A673 (cell line): ENCODE measurements at regions not wholly inside any gene's neighbourhood (a gene's known extent, or its start where the extent isn't known, plus 50 kb on each side); places are given as distances from the start of the nearest gene placed in this dataset.

ENCODE experiments used
- BruUV-seq: library from RNA; stranded (reverse); fragments of 400-500 nt; replicated peaks from 2 replicates; lab custom pipeline; 2021; lab: Mats Ljungman, UMichigan
- CTCF ChIA-PET: fragments of 300-600 bp; sonication (Branson Sonifier 250); formaldehyde crosslinking; loops from one replicate; lab custom pipeline; 2022; ENCODE audit warnings: antibody characterized with exemption; lab: Charles Lee
- POLR2A ChIA-PET: fragments of 300-600 bp; sonication (Branson Sonifier 250); formaldehyde crosslinking; loops from one replicate; lab custom pipeline; 2022; ENCODE audit warnings: antibody characterized with exemption; ENCODE audit not compliant: low non-redundant PET; lab: Charles Lee
- DNase-seq: peaks from one replicate; pipeline ENCODE4 v3.0.0-alpha.2; 2015; ENCODE audit warnings: low spot score
- H3K27ac ChIP-seq: fragments of 200-600 bp; sonication (generic); 2 replicates; pipeline ENCODE4 v1.5.1; 2016; ENCODE audit warnings: mixed run types, low read depth, mild to moderate bottlenecking, mixed read lengths, antibody characterized with exemption, low read length; ENCODE audit not compliant: poor library complexity, severe bottlenecking
- H3K27me3 ChIP-seq: fragments of 200-600 bp; sonication (generic); replicated peaks from 2 replicates; pipeline ENCODE4 v1.6.1; 2017; ENCODE audit warnings: mixed run types, low read depth, mild to moderate bottlenecking, mixed read lengths, antibody characterized with exemption, low read length; ENCODE audit not compliant: insufficient read depth, poor library complexity
- H3K36me3 ChIP-seq: fragments of 200-600 bp; sonication (generic); 2 replicates; pipeline ENCODE4 v1.6.1; 2016; ENCODE audit warnings: mixed run types, mild to moderate bottlenecking, mixed read lengths, antibody characterized with exemption, low read length; ENCODE audit not compliant: insufficient read depth, poor library complexity, severe bottlenecking
- H3K4me1 ChIP-seq: fragments of 200-600 bp; sonication (generic); 2 replicates; pipeline ENCODE4 v1.6.1; 2017; ENCODE audit warnings: mixed run types, mild to moderate bottlenecking, mixed read lengths, antibody characterized with exemption, low read length; ENCODE audit not compliant: insufficient read depth, poor library complexity, severe bottlenecking
- H3K4me3 ChIP-seq: fragments of 200-600 bp; sonication (generic); 2 replicates; pipeline ENCODE4 v1.5.1; 2016; ENCODE audit warnings: low read depth, mixed run types, mild to moderate bottlenecking, mixed read lengths, low read length; ENCODE audit not compliant: poor library complexity, severe bottlenecking
- H3K9me3 ChIP-seq: fragments of 200-600 bp; sonication (generic); 2 replicates; pipeline ENCODE4 v1.6.1; 2016; ENCODE audit warnings: mixed run types, low read depth, mild to moderate bottlenecking, mixed read lengths, antibody characterized with exemption, low read length; ENCODE audit not compliant: poor library complexity, severe bottlenecking
- CTCF ChIP-seq: fragments of 300-800, 200-600 bp; sonication (generic); conservative IDR thresholded peaks from 2 replicates; pipeline ENCODE4 v1.5.1; 2017; ENCODE audit warnings: low read depth, mild to moderate bottlenecking, antibody characterized with exemption, low read length, moderate library complexity, mixed read lengths
- EZH2 ChIP-seq: fragments of 200-600 bp; sonication (generic); IDR thresholded peaks from 2 replicates; pipeline ENCODE4 v1.6.1; 2017; ENCODE audit warnings: borderline replicate concordance, low read depth, mild to moderate bottlenecking, mixed read lengths, antibody characterized with exemption, low read length; ENCODE audit not compliant: poor library complexity, severe bottlenecking
- intact Hi-C: fragments of 100-400 bp; cut with micrococcal nuclease; formaldehyde crosslinking; loops from one replicate; pipeline ENCODE4 v1.10.0; 2022; ENCODE audit not compliant: unreplicated experiment

- Histone ChIP-seq H3K4me1 (no peaks in the 10 kb centered on the region), H3K9me3 (no peaks in the 10 kb centered on the region), H3K4me3 (no peak overlapping the region), H3K27ac (no peak overlapping the region), H3K27me3 (no peaks in the 10 kb centered on the region), H3K36me3 (no peaks in the 10 kb centered on the region)
- ChIA-PET CTCF (no interaction called here), POLR2A (no interaction called here)
- BruUV-seq = no TSS peak
- intact Hi-C loops = no loop called here
- DNase-seq = no peak
- TF ChIP-seq EZH2 (no peak), CTCF (no peak)
Observed at GRCh38 chr2:207363761-207364290, 165.9 kb upstream of the CREB1 start.

- CTCF ChIA-PET = no interaction called here
- POLR2A ChIA-PET = no interaction called here
Observed at GRCh38 chr2:207370646-207371045, 159.1 kb upstream of the CREB1 start.

GRCh38 chr2:207371877-207372276 is 157.9 kb upstream of the CREB1 start:
- H3K4me3 ChIP-seq = no peak overlapping the region
- no peaks in the 10 kb centered on the region for H3K9me3 ChIP-seq
- H3K4me1 ChIP-seq = no peaks in the 10 kb centered on the region
- intact Hi-C loops = no loop called here
- no peak overlapping the region for H3K27ac ChIP-seq
- H3K27me3 ChIP-seq = no peaks in the 10 kb centered on the region
- POLR2A ChIA-PET = no interaction called here
- no peak for DNase-seq
- H3K36me3 ChIP-seq = no peaks in the 10 kb centered on the region
- BruUV-seq = no TSS peak
- CTCF ChIA-PET = no interaction called here
- TF ChIP-seq CTCF (no peak), EZH2 (no peak)

More at GRCh38 chr2:207370646-207371045, 159.1 kb upstream of the CREB1 start:
- no peak for DNase-seq
- BruUV-seq = no TSS peak
- H3K4me3 ChIP-seq = no peak overlapping the region
- no peaks in the 10 kb centered on the region for H3K9me3 ChIP-seq
- no peaks in the 10 kb centered on the region for H3K27me3 ChIP-seq
- TF ChIP-seq CTCF (no peak), EZH2 (no peak)
- no peaks in the 10 kb centered on the region for H3K36me3 ChIP-seq
- no peak overlapping the region for H3K27ac ChIP-seq
- intact Hi-C loops = no loop called here
- no peaks in the 10 kb centered on the region for H3K4me1 ChIP-seq
